IMR-90 (cell line): ENCODE measurements at regions not wholly inside any gene's neighbourhood (a gene's known extent, or its start where the extent isn't known, plus 50 kb on each side); places are given as distances from the start of the nearest gene placed in this dataset.

Experiments
- ATAC-seq: fragments of 200-7000 bp; cut with Tn5 transposase; 2 replicates; pipeline ENCODE4 v1.9.1; 2020; ENCODE audit warnings: low read depth, mild to moderate bottlenecking, moderate library complexity
- BruUV-seq: library from RNA; stranded (reverse); fragments of 400-500 nt; replicated peaks from 2 replicates; lab custom pipeline; 2021; lab: Mats Ljungman, UMichigan
- CTCF ChIA-PET: fragments of 300-600 bp; formaldehyde crosslinking; extraction: SDS; loops from one replicate; lab custom pipeline; 2021; ENCODE audit warnings: antibody characterized with exemption; lab: Yijun Ruan, JAX
- POLR2A ChIA-PET: fragments of 300-600 bp; sonication (Branson Sonifier 250); formaldehyde crosslinking; loops from one replicate; lab custom pipeline; 2022; ENCODE audit warnings: antibody characterized with exemption; ENCODE audit not compliant: unreplicated experiment; lab: Charles Lee
- DNase-seq: peaks from one replicate; pipeline ENCODE4 v3.0.0; 2013
- H2AFZ ChIP-seq: replicated peaks from 2 replicates; pipeline ENCODE3; 2013; ENCODE audit warnings: low read length, mild to moderate bottlenecking; ENCODE audit not compliant: poor library complexity
- H2AK5ac ChIP-seq: 2 replicates; pipeline ENCODE4 v1.6.1; 2013; ENCODE audit warnings: low read depth, low read length, inconsistent platforms
- H2AK9ac ChIP-seq: replicated peaks from 2 replicates; pipeline ENCODE3; 2013; ENCODE audit warnings: mild to moderate bottlenecking, low read depth, low read length, moderate library complexity; ENCODE audit not compliant: poor library complexity
- H2BK120ac ChIP-seq: 2 replicates; pipeline ENCODE4 v1.6.1; 2013; ENCODE audit warnings: low read depth, low read length, inconsistent platforms
- H2BK15ac ChIP-seq: 3 replicates; pipeline ENCODE4 v1.6.1; 2013; ENCODE audit warnings: low read depth, low read length, inconsistent platforms
- H2BK20ac ChIP-seq: 2 replicates; pipeline ENCODE4 v1.6.1; 2013; ENCODE audit warnings: low read depth, mild to moderate bottlenecking, inconsistent platforms, low read length, moderate library complexity
- H2BK5ac ChIP-seq: 2 replicates; pipeline ENCODE4 v1.6.1; 2013; ENCODE audit warnings: mild to moderate bottlenecking, low read depth, low read length, inconsistent platforms; ENCODE audit not compliant: poor library complexity, severe bottlenecking
- H3K14ac ChIP-seq: replicated peaks from 2 replicates; pipeline ENCODE4 v1.6.1; 2013; ENCODE audit warnings: low read depth, low read length, inconsistent platforms
- H3K18ac ChIP-seq: 2 replicates; pipeline ENCODE4 v1.6.1; 2013; ENCODE audit warnings: low read depth, low read length, control low read depth
- H3K23ac ChIP-seq: 2 replicates; pipeline ENCODE4 v1.6.1; 2013; ENCODE audit warnings: low read depth, low read length, inconsistent platforms
- H3K27ac ChIP-seq: 2 replicates; pipeline ENCODE4 v1.5.1; 2013; ENCODE audit warnings: mild to moderate bottlenecking, control low read depth, low read length; ENCODE audit not compliant: insufficient read depth
- H3K27me3 ChIP-seq: 2 replicates; pipeline ENCODE4 v1.6.1; 2013; ENCODE audit warnings: low read length; ENCODE audit not compliant: control insufficient read depth, insufficient read depth
- H3K36me3 ChIP-seq: 2 replicates; pipeline ENCODE4 v1.6.1; 2013; ENCODE audit warnings: low read length, mixed read lengths; ENCODE audit not compliant: control insufficient read depth, insufficient read depth
- H3K4ac ChIP-seq: 2 replicates; pipeline ENCODE4 v1.6.1; 2013; ENCODE audit warnings: low read depth, low read length, inconsistent platforms
- H3K4me1 ChIP-seq: 2 replicates; pipeline ENCODE4 v1.6.1; 2013; ENCODE audit warnings: low read length, mixed read lengths; ENCODE audit not compliant: control insufficient read depth, insufficient read depth
- H3K4me2 ChIP-seq: 2 replicates; pipeline ENCODE4 v1.6.1; 2013; ENCODE audit warnings: low read depth, mild to moderate bottlenecking, control low read depth, low read length, moderate library complexity
- H3K4me3 ChIP-seq: 2 replicates; pipeline ENCODE4 v1.5.1; 2013; ENCODE audit warnings: low read depth, mild to moderate bottlenecking, control low read depth, low read length, moderate library complexity; ENCODE audit not compliant: insufficient read depth
- H3K56ac ChIP-seq: 2 replicates; pipeline ENCODE4 v1.6.1; 2013; ENCODE audit warnings: low read length, inconsistent platforms; ENCODE audit not compliant: insufficient read depth; ENCODE audit errors: extremely low read depth
- H3K79me1 ChIP-seq, 2 experiments: 2 replicates each; pipeline ENCODE4 v1.6.1; 2013; ENCODE audit warnings: low read length in 2 of 2, inconsistent platforms in 1 of 2, low read depth in 1 of 2
- H3K9ac ChIP-seq: 2 replicates; pipeline ENCODE4 v1.6.1; 2013; ENCODE audit warnings: low read depth, low read length, control low read depth
- H3K9me1 ChIP-seq: 2 replicates; pipeline ENCODE4 v1.6.1; 2013; ENCODE audit warnings: low read length, inconsistent platforms; ENCODE audit not compliant: insufficient read depth
- H3K9me3 ChIP-seq: 2 replicates; pipeline ENCODE4 v1.6.1; 2013; ENCODE audit warnings: low read length; ENCODE audit not compliant: control insufficient read depth, insufficient read depth
- H4K20me1 ChIP-seq: 2 replicates; pipeline ENCODE4 v1.6.1; 2013; ENCODE audit warnings: low read length, inconsistent platforms; ENCODE audit not compliant: insufficient read depth
- H4K5ac ChIP-seq: 2 replicates; pipeline ENCODE4 v1.6.1; 2013; ENCODE audit warnings: mild to moderate bottlenecking, low read depth, low read length, control low read depth
- H4K8ac ChIP-seq, 2 experiments: 2 replicates each; pipeline ENCODE4 v1.6.1; 2013; ENCODE audit warnings: low read depth in 2 of 2, low read length in 2 of 2, control low read depth in 1 of 2, inconsistent platforms in 1 of 2
- H4K91ac ChIP-seq: 2 replicates; pipeline ENCODE4 v1.6.1; 2013; ENCODE audit warnings: low read depth, low read length, inconsistent platforms; ENCODE audit not compliant: insufficient read depth
- CHD1 ChIP-seq: IDR thresholded peaks from 2 replicates; pipeline ENCODE4 v1.6.1; 2012; ENCODE audit warnings: low read depth, low read length, improper control_type of control experiment
- MAFK ChIP-seq: IDR thresholded peaks from 2 replicates; pipeline ENCODE4 v1.6.1; 2012; ENCODE audit warnings: low read depth, low read length, improper control_type of control experiment
- MAZ ChIP-seq: IDR thresholded peaks from 2 replicates; pipeline ENCODE4 v1.6.1; 2012; ENCODE audit warnings: low read depth, mild to moderate bottlenecking, low read length, improper control_type of control experiment, moderate library complexity, borderline replicate concordance
- MXI1 ChIP-seq: IDR thresholded peaks from 2 replicates; pipeline ENCODE4 v1.6.1; 2012; ENCODE audit warnings: low read depth, mild to moderate bottlenecking, low read length, moderate library complexity, borderline replicate concordance
- RAD21 ChIP-seq: IDR thresholded peaks from 2 replicates; pipeline ENCODE4 v1.6.1; 2012; ENCODE audit warnings: low read length, improper control_type of control experiment
- RCOR1 ChIP-seq: IDR thresholded peaks from 2 replicates; pipeline ENCODE4 v1.6.1; 2012; ENCODE audit warnings: mild to moderate bottlenecking, low read length, improper control_type of control experiment; ENCODE audit not compliant: insufficient replicate concordance
- RFX5 ChIP-seq: IDR thresholded peaks from 2 replicates; pipeline ENCODE4 v1.8.0; 2012; ENCODE audit warnings: low read depth, mild to moderate bottlenecking, low read length, moderate library complexity
- SMC3 ChIP-seq: fragments of 150-350 bp; IDR thresholded peaks from 2 replicates; pipeline ENCODE4 v1.6.1; 2016; ENCODE audit warnings: low read depth, mild to moderate bottlenecking, antibody characterized with exemption, low read length, moderate library complexity
- WGBS, 2 experiments: methylation state at CpG; one replicate each; pipeline versions ENCODE4 v1.1.5 to v1.1.7; 2013; ENCODE audit warnings: missing lambda C conversion rate in 2 of 2; ENCODE audit not compliant: insufficient read length in 1 of 2; ENCODE audit errors: extremely low coverage in 2 of 2; 5-methylcytosine and 5-hydroxymethylcytosine counted together
- dilution Hi-C: fragments of 300-500 bp; cut with HindIII; formaldehyde crosslinking; loops from one replicate; pipeline ENCODE4 v1.14.3; 2018; ENCODE audit warnings: low sequenced_read_pairs; ENCODE audit not compliant: unreplicated experiment
- in situ Hi-C: fragments of 300-500 bp; cut with MboI; formaldehyde crosslinking; loops from 3 replicates; pipeline ENCODE4 v1.14.3; 2019; ENCODE audit warnings: low sequenced_read_pairs, inconsistent platforms, mixed read lengths
- intact Hi-C: fragments of 100-400 bp; cut with micrococcal nuclease; formaldehyde crosslinking; loops from 2 replicates; pipeline ENCODE4 v1.10.0; 2022
- TF ChIP-seq, protein P1 (sequence below): conservative IDR thresholded peaks from 2 replicates; pipeline ENCODE4 v1.5.1; 2012; ENCODE audit warnings: mild to moderate bottlenecking, low read depth, low read length, improper control_type of control experiment
- TF ChIP-seq, protein P2 (sequence below): fragments of 150-350 bp; IDR thresholded peaks from 2 replicates; pipeline ENCODE4 v1.6.1; 2017; ENCODE audit warnings: mild to moderate bottlenecking, antibody characterized with exemption, low read length, low read depth

DNA sequence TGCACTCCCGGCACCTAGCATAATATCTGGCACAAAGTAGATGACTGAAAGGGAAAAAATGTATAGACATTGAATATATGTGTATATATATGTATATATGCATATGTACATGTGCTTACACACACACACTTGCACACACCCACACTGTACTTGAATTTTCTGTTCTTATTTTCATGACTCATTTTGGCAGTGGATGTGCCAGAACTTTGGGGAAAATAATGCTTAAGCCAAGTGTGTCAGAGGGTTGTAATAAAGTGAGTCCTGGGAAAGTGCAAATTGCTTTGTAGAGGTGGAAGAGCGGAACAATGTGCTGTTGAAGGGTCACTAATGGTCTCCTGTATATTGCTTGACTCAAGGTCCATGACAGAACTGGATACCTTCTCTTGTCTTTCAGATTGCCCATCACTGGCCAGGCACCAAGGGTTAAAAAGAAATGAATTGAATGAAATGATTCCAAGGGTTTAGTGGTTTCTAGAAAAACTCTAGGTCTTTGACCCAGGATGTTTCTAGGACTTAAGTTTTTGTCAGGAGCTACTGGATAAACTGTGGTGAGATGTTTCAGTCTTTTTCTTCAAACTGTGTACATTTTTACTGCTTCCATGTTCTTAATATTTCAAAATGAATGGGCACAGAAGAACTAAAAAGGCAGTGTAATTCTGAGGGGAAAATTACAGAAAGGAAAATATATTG lies 129.9 kb upstream of the MOCS2 start:
- Histone ChIP-seq H3K27me3 (no peaks in the 10 kb centered on the region), H3K79me1 (no peaks in the 10 kb centered on the region), H2AK5ac (no peak overlapping the region), H3K14ac (no peak overlapping the region), H3K9ac (no peak overlapping the region), H2AK9ac (no peak overlapping the region), H3K4me2 (no peak overlapping the region), H4K8ac (no peak overlapping the region), H3K23ac (no peak overlapping the region), H3K56ac (no peak overlapping the region), H2BK120ac (no peak overlapping the region), H2BK20ac (no peak overlapping the region), H3K36me3 (no peaks in the 10 kb centered on the region), H3K9me1 (no peaks in the 10 kb centered on the region), H3K9me3 (no peaks in the 10 kb centered on the region), H4K20me1 (no peaks in the 10 kb centered on the region), H3K4me3 (no peak overlapping the region), H4K91ac (no peak overlapping the region), H3K4me1 (peaks cover 7% of the 10 kb centered on the region), H3K4ac (no peak overlapping the region), H2BK15ac (peak overlapping the region; percentile 30; the same call in 1 of the 3 replicates), H2AFZ (no peak overlapping the region), H4K5ac (no peak overlapping the region), H3K27ac (no peak overlapping the region), H2BK5ac (no peak overlapping the region), H3K18ac (peak overlapping the region; percentile 42; the same call in 1 of the 2 replicates)
- peak; percentile 39 for DNase-seq
- POLR2A ChIA-PET, result interaction anchor here (0.6 kb wide), 1 partner anchor 761 kb away, joined by 3 read pairs; no protein-coding TSS in a partner anchor
- ATAC-seq, result no peak
- intact Hi-C loops (no loop called here), dilution Hi-C loops (no loop called here), in situ Hi-C loops (loop anchor here (5.0 kb wide), 1 partner anchor 57 kb away; no protein-coding TSS in a partner anchor)
- CTCF ChIA-PET, result no interaction called here
- no TSS peak for BruUV-seq
- TF ChIP-seq RCOR1, result no peak
- no peak for TF ChIP-seq RAD21
- TF ChIP-seq MAZ, result no peak
- TF ChIP-seq MXI1, result no peak
- TF ChIP-seq, protein P1, sequence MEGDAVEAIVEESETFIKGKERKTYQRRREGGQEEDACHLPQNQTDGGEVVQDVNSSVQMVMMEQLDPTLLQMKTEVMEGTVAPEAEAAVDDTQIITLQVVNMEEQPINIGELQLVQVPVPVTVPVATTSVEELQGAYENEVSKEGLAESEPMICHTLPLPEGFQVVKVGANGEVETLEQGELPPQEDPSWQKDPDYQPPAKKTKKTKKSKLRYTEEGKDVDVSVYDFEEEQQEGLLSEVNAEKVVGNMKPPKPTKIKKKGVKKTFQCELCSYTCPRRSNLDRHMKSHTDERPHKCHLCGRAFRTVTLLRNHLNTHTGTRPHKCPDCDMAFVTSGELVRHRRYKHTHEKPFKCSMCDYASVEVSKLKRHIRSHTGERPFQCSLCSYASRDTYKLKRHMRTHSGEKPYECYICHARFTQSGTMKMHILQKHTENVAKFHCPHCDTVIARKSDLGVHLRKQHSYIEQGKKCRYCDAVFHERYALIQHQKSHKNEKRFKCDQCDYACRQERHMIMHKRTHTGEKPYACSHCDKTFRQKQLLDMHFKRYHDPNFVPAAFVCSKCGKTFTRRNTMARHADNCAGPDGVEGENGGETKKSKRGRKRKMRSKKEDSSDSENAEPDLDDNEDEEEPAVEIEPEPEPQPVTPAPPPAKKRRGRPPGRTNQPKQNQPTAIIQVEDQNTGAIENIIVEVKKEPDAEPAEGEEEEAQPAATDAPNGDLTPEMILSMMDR, result no peak
- no peak for TF ChIP-seq SMC3
- TF ChIP-seq CHD1, result no peak
- no peak for TF ChIP-seq MAFK
- no peak for TF ChIP-seq RFX5
- TF ChIP-seq, protein P2, sequence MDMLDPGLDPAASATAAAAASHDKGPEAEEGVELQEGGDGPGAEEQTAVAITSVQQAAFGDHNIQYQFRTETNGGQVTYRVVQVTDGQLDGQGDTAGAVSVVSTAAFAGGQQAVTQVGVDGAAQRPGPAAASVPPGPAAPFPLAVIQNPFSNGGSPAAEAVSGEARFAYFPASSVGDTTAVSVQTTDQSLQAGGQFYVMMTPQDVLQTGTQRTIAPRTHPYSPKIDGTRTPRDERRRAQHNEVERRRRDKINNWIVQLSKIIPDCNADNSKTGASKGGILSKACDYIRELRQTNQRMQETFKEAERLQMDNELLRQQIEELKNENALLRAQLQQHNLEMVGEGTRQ, result no peak
- WGBS, 2 experiments, result no CpG with 5 or more reads among the region's 2 CpGs
